ENCODE measurements at regions not wholly inside any gene's neighbourhood (a gene's known extent, or its start where the extent isn't known, plus 50 kb on each side); places are given as distances from the start of the nearest gene placed in this dataset.

DNA sequence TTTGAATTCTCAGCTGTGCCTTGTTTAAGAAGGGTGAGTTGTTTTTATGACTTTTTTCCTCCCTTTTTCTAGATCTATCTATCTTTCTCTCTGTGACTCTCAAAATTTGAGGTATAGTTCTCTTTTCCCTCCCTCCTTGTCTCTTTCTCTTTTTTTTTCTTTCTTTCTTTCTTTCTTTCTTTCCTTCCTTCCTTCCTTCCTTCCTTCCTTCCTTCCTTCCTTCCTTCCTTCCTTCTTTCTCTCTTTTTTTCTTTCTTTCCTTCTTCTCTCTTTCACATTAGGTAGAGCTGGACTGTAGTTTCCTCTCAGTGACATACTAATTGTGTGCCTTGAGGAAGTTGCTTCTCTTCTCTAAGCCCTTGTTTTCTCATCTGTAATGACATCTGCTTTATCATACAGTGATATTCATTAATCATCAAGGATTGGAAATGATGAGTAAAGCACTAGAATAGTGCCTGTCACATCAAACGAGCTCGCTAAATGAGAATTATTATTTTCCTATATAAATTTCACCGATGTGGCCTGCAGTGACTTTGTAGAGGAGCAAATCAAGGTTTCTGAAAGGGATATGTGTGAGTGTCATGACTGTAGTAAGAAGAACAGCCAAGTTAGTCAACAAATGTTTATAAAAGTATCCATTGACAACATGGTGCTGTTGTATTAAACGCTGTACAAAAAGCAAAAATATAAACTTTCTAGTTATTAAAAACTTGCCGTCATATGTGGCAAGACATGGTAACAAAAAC, 78.9 kb upstream of the SLC38A2 start:
- no peak for DNase-seq (ENCODE audit: low read depth, low spot score)

DNA sequence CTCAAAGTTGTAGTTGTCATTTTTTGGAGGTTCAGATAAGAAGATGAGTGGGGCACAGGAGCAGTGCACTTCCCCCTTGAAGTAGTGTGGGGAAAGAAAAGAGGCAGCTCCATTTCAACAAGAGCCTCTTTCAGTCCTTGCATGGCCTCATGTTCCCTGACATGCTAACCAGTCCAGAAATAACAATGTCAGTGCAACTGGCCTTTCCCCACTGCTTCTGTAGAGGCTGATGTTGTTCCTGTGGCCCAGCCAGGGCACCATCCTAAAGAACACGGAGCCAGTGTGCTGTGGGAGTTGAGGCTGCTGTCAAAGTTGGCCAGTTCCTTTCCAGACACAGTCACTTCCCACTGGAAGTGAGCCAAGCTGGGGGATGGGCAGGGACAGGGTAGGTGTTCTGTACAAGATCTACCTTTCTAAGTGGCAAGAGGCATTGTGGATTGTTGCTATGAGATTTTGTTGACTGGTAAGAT, 77.7 kb upstream of the SLC38A2 start:
- DNase-seq (ENCODE audit: low read depth, low spot score), result no peak

DNA sequence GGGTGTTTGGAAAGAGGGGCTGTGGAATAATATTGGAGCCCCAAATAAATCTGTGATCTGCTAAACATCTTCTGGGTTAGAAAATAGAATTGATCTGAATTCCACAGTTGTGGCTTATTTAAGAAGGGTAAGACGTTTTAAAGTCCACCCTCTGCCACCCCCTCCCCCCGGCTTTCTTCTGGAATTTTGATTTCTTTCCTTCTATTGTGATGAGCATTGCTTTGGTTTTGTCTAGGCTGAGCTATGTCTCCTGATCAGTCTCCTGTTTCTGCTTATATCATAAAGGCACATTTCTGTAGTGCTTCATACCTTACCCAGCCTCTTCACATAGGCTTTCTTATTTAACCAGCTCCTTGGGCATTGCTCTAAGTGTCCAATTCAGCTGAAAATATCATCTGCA, 77.3 kb upstream of the SLC38A2 start:
- no peak for DNase-seq (ENCODE audit: low read depth, low spot score)

DNA sequence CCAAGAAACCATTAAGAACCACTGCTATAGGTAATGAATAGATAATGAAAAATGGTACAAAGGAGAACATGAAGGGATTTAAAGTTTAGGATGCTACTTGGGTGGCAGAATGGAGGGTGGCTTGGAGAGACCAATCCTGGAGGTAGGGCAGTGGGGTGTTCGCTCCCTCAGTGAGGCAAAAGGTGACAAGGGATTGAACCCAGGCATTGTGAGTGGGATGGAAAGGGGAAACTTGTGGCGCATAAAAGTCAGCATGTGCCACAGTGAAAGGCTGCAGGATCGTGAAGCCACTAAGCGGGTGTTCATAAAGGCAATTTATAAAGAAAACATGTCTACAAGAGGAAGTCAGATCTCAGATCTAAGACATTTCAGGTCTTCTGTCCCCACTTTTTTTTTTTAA, 76.7 kb upstream of the SLC38A2 start:
- DNase-seq (ENCODE audit: low read depth, low spot score), result no peak

DNA sequence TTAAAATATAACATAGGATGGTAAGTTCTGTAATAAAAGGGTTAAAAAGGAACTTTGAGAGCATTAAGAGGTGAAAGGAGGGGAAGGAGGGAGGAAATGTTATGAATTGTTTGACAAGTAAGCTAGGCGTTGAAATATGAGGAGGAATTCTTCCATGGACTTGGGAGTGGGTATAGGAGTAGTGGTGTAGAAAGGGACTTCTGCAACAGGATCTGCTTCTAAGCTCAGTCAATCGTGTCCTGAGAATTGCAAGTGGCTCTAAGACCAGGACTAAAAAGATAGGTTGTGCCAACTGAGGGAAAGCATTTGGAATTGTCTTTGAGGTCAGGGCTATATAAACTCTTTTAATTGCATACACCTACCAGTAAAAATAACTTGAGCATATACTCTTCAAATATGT, 74.1 kb upstream of the SLC38A2 start:
- DNase-seq (ENCODE audit: low read depth, low spot score), result no peak

DNA sequence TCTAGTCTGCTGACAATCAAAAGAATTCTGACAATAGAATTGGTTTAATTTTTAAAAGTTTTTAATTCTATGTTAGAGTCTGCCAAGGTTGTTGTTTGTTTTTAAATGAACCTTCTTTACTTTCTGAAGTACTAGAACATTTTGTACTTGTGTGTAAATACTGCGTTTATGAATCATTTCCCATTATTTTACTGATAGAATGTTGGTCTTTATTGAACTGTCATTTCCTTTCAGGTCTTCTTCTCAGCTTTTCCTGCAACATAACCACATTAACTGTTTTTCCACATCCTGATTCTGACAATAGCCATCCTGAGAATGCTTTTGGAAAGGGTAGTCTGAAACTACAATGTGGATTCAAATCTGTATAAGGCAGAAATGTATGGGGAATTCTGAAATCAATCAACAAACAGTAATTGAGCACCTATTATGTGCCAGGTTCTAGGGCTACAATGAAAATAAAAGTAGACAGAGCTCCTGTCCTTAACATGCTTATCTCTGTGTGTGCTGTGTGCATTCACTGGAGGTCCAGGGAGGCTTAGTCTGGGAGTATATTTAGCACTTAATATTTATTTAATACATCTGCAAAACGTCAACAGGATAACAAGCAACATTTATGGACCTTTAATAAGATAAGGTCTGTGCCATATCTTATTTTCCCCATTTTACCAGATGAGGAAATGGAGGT, 73.1 kb upstream of the SLC38A2 start:
- no peak for DNase-seq (ENCODE audit: low read depth, low spot score)

DNA sequence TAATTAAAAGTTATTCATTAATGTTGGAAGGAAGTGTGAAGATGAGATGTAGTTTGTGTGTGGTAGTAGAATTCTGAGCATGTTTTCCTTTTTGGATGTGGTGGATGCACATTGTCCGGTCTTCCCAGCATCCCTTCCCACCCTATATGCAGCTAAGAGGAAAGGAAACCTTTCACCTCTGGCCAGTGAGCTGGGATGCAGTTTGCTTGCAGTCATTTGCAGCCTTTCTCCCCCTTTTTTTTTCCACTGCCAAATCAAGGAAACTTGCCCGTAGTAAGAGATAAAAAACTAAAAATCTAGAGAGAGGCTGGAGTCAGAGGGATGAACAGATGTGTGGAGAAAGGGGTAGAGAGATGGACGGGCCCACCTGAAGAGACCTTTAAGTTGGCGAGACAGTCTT, 72.5 kb upstream of the SLC38A2 start:
- DNase-seq (ENCODE audit: low read depth, low spot score), result no peak

DNA sequence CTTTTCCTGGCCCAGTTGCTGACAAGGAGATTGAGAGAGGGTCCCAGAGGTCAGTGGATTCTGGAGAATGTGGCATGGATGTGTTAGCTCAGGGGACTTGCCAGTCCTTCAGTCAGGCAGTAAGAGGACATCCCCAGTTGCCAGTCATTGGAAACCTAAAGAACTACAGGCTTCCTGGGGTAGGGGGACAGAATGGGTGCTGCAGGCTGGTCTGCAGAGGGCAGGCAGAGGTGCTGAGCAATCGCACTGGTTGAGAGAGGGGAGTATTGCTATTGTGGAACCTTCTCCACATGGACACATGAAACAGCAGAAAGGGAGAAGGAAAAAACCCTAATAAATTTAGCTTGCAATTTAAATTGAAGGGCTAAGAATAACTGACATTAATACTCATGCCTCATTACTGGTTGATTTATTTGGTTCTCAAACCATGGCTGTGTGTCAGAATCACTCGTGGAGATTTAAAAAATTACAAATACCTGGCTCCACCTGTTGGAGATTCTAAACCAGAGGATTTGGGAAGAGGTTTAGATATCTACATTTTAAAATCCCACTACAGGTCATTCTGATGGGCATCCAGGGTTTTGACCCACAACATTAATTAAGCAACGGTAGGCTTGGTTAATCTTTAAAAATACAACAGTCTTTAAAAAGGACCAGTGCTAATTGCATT, 71.2 kb upstream of the SLC38A2 start:
- no peak for DNase-seq (ENCODE audit: low read depth, low spot score)

DNA sequence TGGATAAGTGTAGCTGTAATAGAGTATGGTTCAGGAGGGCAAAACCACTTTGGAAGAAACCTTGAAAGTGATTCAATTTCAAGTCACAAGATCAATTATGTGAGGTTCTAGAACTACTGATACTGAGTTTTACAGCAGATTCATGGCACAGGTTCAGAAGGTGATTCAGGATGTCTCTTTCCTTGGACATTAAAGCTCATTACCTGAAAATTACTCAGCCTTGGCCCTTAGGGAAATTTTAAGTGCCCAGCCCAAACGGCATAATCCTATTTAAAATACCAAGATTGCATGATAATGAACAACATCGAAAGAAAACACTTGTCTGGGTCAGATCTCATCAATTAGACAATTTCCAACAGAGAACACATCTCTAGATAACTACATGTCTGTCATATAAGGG, 70.2 kb upstream of the SLC38A2 start:
- no peak for DNase-seq (ENCODE audit: low read depth, low spot score)

DNA sequence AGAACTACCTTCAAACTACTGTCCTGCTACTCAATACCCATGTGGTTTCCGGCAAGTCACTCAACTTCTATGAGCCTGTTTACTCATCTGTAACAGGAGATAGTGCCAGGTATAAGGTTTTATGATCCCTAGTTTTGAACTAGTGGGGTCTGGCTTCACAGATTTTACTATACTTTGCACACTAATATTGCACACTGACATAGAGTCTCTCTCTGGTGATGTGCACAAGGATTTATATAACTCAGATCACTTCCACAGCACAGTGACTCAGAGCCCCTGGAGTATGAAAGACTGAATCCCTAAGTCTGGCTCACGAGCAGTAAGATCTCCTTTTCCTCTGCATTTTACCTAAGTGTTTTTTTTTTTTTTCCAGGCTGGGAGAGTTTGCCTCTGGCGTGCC, 69.7 kb upstream of the SLC38A2 start:
- no peak for DNase-seq (ENCODE audit: low read depth, low spot score)

DNA sequence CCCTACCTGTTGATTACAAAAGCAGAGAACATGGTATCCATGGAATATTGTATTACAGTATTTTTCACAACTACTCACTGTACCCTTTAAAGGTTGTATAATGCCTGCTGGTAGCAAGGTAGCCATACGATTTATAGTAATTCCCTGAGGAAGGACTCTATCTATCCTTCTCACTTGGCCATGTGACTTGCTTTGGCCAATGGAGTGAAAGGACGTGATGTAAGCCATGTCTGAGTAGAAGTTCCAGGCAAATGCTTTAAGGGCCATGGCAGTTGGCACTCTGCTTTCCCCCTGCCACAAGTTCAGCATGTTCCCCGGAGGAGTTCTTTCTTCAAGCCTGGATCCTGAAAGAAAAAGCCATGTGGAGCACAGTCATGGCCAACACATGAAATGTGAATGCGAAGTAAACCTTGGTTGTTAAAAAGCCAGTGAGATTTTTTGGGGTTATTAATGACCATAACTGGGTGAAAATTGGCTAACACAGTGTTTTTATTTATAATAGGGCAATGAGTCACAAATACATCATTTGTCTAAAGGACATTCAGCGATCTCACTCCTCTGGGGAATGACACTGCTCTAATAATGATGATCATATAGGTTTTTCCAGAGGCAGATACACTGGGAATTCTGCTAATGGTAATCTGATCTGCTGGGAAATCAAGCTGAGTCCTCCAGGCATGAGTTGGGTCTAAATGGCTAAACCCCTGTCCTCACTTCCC, 67.4 kb upstream of the SLC38A2 start:
- no peak for DNase-seq (ENCODE audit: low read depth, low spot score)

DNA sequence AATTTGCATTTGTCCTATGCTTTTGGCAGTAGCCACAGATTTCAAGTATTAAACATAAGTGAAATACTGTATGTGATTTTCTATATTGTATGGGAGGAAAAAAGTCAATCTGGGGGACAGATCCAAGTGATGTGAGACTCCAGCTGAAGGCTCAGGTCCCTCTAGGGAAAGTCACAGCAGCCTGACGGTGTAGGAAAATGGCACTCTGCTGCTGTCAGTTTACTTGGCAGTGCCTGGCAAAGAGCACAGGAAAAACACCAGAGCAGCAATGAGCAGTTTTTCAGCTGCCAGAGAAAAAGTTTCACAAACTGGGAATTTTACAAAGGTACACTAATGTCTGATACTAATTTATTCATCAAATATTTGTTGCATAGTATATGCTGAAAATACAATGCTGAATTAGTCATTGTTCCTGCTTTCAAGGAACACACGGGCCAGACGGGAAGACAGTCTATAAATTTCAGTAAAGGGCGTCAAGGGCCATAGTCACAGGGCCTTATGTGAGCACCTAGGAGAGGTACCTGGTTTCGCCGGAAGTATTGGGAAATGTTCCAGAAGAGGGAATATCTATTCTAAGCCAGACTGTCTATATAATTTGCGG, 66.2 kb upstream of the SLC38A2 start:
- DNase-seq (ENCODE audit: low read depth, low spot score), result no peak

DNA sequence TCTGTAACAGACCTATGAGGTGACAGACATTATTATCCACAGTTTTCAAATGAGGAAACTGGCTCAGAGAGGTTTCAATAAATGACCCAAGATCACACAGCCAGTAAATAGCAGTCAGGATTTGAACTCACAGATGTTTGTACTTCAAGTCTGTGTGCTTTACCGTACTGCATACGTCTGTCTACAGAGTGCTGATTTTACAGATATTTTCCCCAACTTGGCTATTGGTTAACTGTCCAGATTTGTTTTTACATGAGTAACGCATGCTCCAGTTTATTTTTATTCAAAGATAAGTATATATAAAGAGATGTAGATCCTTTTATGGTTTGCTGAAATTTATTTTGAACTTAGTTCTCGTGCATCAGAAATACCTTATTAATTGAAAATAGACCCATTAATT, 65.7 kb upstream of the SLC38A2 start:
- no peak for DNase-seq (ENCODE audit: low read depth, low spot score)

DNA sequence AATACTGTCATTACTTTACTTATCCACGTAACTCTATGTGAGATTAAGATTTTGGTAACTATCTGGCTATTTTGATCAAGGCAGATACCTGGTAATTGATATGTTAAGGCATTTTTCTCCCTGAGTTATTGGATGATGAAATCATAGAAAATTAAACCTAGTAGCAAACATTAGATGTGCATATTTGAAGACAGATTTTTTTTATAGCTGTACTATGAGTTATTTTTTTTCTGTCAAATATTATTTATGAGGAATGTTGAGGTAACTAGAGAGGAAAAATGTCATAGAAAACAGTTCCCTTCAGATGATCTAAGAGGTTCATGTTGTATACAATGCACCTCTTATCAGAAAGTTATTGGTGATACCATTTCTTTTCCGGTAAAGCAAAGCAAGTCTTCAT, 64.9 kb upstream of the SLC38A2 start:
- DNase-seq (ENCODE audit: low read depth, low spot score), result no peak

DNA sequence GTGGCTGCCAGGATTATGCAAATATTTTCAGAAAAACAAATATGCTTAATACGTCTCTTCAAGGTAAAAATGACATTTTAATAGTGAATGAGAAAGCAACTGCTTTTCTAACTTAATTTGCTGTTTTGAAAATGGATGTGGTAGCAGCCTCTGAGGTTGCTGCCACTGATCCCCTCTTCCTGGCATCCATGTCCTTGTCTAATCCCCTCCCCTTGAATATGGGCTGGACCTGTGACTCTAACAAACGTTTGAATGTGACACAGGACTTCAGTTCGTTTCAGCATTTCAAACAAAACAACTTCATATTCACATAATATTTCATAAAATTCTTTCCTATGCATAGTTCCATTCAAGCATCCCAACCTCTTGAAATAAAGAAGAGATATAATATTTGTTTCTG, 64.2 kb upstream of the SLC38A2 start:
- no peak for DNase-seq (ENCODE audit: low read depth, low spot score)

DNA sequence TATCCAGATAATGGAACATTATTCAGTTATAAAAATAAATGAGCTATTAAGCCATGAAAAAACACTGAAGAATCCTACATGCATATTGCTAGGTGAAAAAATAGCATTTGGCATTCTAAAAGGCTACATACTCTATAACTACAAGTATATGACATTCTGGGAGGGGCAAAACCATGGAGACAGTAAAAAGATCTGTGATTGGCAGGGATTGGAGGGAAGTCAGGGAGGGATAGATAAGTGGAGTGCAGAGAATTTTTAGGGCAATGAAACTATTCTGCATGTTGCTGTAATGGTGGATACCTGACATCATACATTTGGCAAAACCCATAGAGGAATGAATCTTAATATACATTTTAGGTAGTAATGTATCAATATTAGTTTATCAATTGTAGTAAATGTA, 63.1 kb upstream of the SLC38A2 start:
- DNase-seq (ENCODE audit: low read depth, low spot score), result no peak

DNA sequence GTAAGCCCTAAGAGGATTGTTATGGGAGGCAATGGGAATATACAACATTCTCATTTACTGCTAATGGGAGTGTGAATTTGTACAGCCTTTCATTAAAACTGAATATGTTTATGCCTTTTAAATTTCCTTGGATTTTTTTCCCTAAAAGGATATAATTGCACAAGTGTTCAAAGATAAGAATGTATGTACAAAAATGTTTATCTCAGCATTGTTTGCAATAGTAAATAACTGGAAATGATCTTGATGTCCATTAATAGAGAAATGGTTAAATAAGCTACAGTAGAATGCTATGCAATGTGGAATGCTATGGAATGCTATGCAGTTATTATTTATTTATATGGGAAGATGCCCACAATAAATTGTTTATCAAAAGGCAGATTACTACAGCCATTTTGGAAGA, 62.5 kb upstream of the SLC38A2 start:
- no peak for DNase-seq (ENCODE audit: low read depth, low spot score)

DNA sequence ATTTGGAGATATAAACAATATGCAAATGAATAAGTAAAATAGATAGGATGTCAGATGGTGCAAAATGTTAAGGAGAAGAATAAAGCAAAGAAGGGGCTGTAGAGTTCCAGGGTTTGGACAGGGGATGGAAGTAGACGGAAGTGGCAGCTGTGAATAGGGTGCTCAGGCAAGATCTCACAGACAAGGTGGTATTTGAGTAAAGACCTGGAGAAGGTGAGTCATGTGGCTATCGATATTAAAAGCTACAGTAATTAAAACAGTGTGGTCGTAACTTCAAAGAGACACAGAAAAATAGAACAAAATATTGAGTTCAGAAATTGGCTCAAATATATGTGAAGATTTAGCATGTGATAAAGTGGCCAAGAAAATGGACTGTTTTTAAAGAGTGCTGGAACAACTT, 61.3 kb upstream of the SLC38A2 start:
- DNase-seq (ENCODE audit: low read depth, low spot score), result no peak

DNA sequence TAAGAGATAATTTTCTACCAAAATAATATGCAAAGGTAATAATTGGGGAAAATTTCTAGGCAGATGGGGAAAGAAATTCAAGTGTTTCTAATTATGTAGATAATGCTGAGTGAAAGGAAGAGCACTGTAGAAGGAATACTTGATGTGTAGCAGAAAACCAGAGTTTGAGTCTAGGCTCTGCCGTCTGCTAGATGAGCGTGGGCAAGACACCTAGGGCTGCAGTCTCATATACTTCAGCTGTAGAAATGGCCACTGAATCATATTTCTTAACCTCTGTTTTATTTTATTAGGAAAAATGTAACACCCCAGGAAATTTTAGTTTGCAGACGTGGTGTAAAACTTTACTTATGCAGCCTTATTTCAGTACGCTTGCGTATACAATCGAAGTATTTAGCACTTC, 59.8 kb upstream of the SLC38A2 start:
- no peak for DNase-seq (ENCODE audit: low read depth, low spot score)

DNA sequence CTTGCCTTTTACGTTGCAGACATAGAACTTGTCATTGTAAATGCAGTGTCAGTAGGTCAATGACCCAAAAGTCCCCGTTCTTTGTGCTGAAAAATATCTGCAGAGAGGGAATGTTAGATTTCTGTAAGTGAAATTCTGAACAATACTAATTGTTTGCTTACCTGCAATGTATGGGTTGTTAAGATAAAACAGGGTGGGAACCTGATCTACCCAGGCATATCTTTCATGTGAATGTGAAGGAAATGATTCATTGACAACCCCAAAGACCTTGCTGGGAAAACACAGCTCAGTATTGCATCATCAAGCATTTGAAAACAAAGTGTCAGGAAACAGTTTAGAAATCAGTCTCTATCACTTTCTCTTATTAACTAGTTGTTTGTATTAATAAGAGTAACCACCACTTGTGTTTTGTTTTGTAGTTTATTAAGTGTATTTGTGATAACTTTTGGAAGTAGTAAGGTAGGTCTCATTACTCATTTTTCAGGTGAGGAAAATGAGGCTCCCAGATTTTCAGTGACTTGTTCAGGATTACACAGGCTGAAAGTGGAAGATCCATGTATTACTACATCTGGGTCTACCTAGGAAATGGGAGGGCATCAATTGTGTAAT, 57.9 kb upstream of the SLC38A2 start:
- peak; percentile 31 for DNase-seq (ENCODE audit: low read depth, low spot score)

Measured in smooth muscle cell of the brain vasculature (primary cell).